Hepatocyte (in vitro differentiated cells): ENCODE measurements at regions not wholly inside any gene's neighbourhood (a gene's known extent, or its start where the extent isn't known, plus 50 kb on each side); places are given as distances from the start of the nearest gene placed in this dataset.

Experiments used
- DNase-seq: peaks from one replicate; pipeline ENCODE4 v3.0.0-alpha.2; 2016; ENCODE audit warnings: low spot score
- H2AFZ ChIP-seq: fragments of 200-600 bp; sonication (generic); 2 replicates; pipeline ENCODE4 v1.6.0; 2016; ENCODE audit warnings: antibody characterized with exemption, mild to moderate bottlenecking
- H3K27ac ChIP-seq: fragments of 200-600 bp; sonication (generic); 2 replicates; pipeline ENCODE4 v1.5.1; 2016; ENCODE audit warnings: mild to moderate bottlenecking
- H3K27me3 ChIP-seq: fragments of 200-600 bp; sonication (generic); 2 replicates; pipeline ENCODE4 v1.6.1; 2016
- H3K36me3 ChIP-seq: fragments of 200-600 bp; sonication (generic); replicated peaks from 2 replicates; pipeline ENCODE4 v1.5.1; 2016; ENCODE audit warnings: low read depth; ENCODE audit not compliant: insufficient read depth
- H3K4me1 ChIP-seq: fragments of 200-600 bp; sonication (generic); 2 replicates; pipeline ENCODE4 v1.5.1; 2016; ENCODE audit warnings: mild to moderate bottlenecking, moderate library complexity; ENCODE audit not compliant: insufficient read depth
- H3K4me2 ChIP-seq: fragments of 200-600 bp; sonication (generic); 2 replicates; pipeline ENCODE4 v1.6.0; 2016
- H3K4me3 ChIP-seq: fragments of 200-600 bp; sonication (generic); 2 replicates; pipeline ENCODE4 v1.5.1; 2016; ENCODE audit warnings: mild to moderate bottlenecking
- H3K79me2 ChIP-seq: fragments of 200-600 bp; sonication (generic); 2 replicates; pipeline ENCODE4 v1.6.0; 2017; ENCODE audit warnings: mild to moderate bottlenecking
- H3K9me2 ChIP-seq: fragments of 200-600 bp; sonication (generic); replicated peaks from 2 replicates; pipeline ENCODE4 v1.6.0; 2017; ENCODE audit warnings: mild to moderate bottlenecking; ENCODE audit not compliant: insufficient read depth
- H3K9me3 ChIP-seq: fragments of 200-600 bp; sonication (generic); 2 replicates; pipeline ENCODE4 v1.5.1; 2016; ENCODE audit warnings: low read depth, mild to moderate bottlenecking
- H4K20me1 ChIP-seq: fragments of 200-600 bp; sonication (generic); 2 replicates; pipeline ENCODE4 v1.6.0; 2016; ENCODE audit warnings: mild to moderate bottlenecking; ENCODE audit not compliant: insufficient read depth, poor library complexity, severe bottlenecking
- EZH2 ChIP-seq: fragments of 200-600 bp; sonication (generic); IDR thresholded peaks from 2 replicates; pipeline ENCODE4 v1.6.1; 2016; ENCODE audit warnings: antibody characterized with exemption, mild to moderate bottlenecking, borderline replicate concordance
- EZH2phosphoT487 ChIP-seq: fragments of 200-600 bp; sonication (generic); IDR thresholded peaks from one replicate; pipeline ENCODE4 v1.6.1; 2018; ENCODE audit warnings: antibody characterized with exemption, mild to moderate bottlenecking, low read depth, moderate library complexity; ENCODE audit not compliant: unreplicated experiment, severe bottlenecking
- WGBS: methylation state at CpG from one replicate; pipeline ENCODE4 v1.1.6; 2016; ENCODE audit warnings: low lambda C conversion rate; ENCODE audit errors: missing lambda C conversion rate; 5-methylcytosine and 5-hydroxymethylcytosine counted together
- TF ChIP-seq, protein P1 (sequence below): fragments of 200-600 bp; sonication (generic); IDR thresholded peaks from 2 replicates; pipeline ENCODE4 v1.5.1; 2016; ENCODE audit warnings: antibody characterized with exemption, mild to moderate bottlenecking; ENCODE audit not compliant: poor library complexity

DNA sequence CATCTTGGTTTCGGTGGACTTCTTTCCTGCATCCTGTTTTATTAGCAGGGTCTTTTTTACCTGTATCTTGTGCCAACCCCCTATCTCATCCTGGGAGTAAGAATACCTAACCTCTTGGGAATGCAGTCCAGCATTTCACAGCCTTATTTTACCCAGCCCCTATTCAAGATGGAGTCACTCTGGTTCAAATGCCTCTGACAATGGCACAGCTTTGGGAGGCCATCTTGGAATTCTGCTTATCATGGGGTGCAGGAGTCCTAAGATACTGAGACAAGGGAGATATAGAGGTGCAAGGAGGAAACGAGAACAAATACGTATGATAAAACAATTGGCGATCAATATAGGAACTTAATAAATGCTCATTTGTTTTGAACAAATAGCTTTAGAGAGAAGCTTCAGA lies 1682.2 kb upstream of the AGA start:
- no peak overlapping the region for H3K4me2 ChIP-seq
- H3K4me1 ChIP-seq, result no peaks in the 10 kb centered on the region
- TF ChIP-seq, protein P1, sequence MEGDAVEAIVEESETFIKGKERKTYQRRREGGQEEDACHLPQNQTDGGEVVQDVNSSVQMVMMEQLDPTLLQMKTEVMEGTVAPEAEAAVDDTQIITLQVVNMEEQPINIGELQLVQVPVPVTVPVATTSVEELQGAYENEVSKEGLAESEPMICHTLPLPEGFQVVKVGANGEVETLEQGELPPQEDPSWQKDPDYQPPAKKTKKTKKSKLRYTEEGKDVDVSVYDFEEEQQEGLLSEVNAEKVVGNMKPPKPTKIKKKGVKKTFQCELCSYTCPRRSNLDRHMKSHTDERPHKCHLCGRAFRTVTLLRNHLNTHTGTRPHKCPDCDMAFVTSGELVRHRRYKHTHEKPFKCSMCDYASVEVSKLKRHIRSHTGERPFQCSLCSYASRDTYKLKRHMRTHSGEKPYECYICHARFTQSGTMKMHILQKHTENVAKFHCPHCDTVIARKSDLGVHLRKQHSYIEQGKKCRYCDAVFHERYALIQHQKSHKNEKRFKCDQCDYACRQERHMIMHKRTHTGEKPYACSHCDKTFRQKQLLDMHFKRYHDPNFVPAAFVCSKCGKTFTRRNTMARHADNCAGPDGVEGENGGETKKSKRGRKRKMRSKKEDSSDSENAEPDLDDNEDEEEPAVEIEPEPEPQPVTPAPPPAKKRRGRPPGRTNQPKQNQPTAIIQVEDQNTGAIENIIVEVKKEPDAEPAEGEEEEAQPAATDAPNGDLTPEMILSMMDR, result no peak
- TF ChIP-seq EZH2 (no peak), EZH2phosphoT487 (no peak)
- no peaks in the 10 kb centered on the region for H3K79me2 ChIP-seq
- WGBS, result 98% methylated on average over 4 of the region's 4 CpGs
- H3K9me3 ChIP-seq, result no peaks in the 10 kb centered on the region
- H2AFZ ChIP-seq, result no peak overlapping the region
- no peak overlapping the region for H3K27ac ChIP-seq
- H3K9me2 ChIP-seq, result no peaks in the 10 kb centered on the region
- no peak for DNase-seq
- H3K36me3 ChIP-seq, result no peaks in the 10 kb centered on the region
- H4K20me1 ChIP-seq, result no peaks in the 10 kb centered on the region
- H3K4me3 ChIP-seq, result no peak overlapping the region
- H3K27me3 ChIP-seq, result no peaks in the 10 kb centered on the region

DNA sequence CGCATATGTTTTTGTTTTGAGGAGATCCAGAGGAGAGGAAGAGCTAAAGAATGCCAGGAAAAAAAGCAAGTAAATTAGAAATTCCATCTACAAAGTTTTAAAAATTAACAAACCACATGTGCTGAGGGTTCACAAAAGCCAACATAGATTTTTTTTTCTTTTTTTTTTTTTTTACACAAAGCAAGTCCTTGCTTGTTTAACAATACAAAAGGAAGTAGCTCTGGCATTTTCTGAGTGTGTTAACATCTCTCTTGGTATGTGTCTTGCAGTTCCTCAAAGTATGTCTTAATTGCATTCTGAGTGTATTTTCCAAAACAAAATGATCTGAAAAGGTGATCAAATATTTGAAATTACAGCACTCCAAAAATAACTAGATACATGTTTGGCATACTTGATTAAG lies 1682.7 kb upstream of the AGA start:
- no peak for TF ChIP-seq EZH2
- TF ChIP-seq, protein P1, result no peak
- no peak for TF ChIP-seq EZH2phosphoT487
- H3K4me1 ChIP-seq, result no peaks in the 10 kb centered on the region
- H3K4me3 ChIP-seq, result no peak overlapping the region
- H3K4me2 ChIP-seq, result no peak overlapping the region
- H3K27ac ChIP-seq, result no peak overlapping the region
- no peak overlapping the region for H2AFZ ChIP-seq
- H3K27me3 ChIP-seq, result no peaks in the 10 kb centered on the region
- DNase-seq, result no peak
- 67% methylated on average over 1 of the region's 1 CpG for WGBS
- H3K9me2 ChIP-seq, result no peaks in the 10 kb centered on the region
- H4K20me1 ChIP-seq, result no peaks in the 10 kb centered on the region
- no peaks in the 10 kb centered on the region for H3K9me3 ChIP-seq
- no peaks in the 10 kb centered on the region for H3K36me3 ChIP-seq
- no peaks in the 10 kb centered on the region for H3K79me2 ChIP-seq

DNA sequence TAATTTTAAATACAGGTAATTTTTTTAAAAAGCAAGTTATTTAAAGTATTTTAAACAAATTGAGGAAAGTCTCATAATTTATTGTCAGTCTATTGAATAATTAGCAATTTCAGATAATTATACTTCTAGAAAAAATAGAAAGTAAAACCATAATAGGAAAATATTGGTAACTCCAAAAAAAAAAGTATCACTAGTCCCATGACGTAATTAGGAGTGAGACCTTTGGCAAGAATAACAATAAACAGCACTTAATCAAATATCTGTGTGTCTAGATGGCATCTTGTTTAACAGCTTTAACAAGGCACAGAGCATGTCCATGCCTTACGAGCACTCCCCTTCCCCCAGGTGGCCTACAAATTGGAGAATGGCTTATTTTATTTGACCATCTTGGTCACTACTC lies 1683.6 kb upstream of the AGA start:
- Histone ChIP-seq H3K9me2 (no peaks in the 10 kb centered on the region), H4K20me1 (no peaks in the 10 kb centered on the region), H3K4me1 (no peaks in the 10 kb centered on the region), H3K27ac (no peak overlapping the region), H3K9me3 (no peaks in the 10 kb centered on the region), H3K27me3 (no peaks in the 10 kb centered on the region), H2AFZ (no peak overlapping the region), H3K79me2 (no peaks in the 10 kb centered on the region), H3K4me3 (no peak overlapping the region), H3K36me3 (no peaks in the 10 kb centered on the region), H3K4me2 (no peak overlapping the region)
- 55% methylated on average over 2 of the region's 2 CpGs for WGBS
- no peak for DNase-seq
- TF ChIP-seq EZH2phosphoT487, result no peak

DNA sequence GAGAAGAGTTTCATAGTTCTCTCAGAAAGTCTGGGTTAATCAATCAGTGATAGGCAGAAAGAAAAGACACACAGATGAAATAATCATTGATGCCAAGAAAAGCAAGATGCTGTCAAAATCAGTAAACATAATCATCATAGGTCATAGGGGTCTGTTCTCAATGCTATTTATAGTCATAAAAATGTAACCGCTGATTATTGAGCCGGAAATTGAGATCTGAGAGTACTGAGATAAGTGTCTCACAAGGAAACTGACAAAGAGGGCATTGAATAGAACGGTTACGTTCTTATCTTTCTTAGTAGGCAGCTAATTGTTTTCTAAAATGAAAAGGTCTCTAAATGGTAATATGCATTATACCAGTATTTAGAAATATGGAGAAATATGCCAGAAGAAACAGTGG lies 1686.1 kb upstream of the AGA start:
- WGBS, result 60% methylated on average over 4 of the region's 4 CpGs
- Histone ChIP-seq H3K9me3 (no peaks in the 10 kb centered on the region), H3K4me1 (no peaks in the 10 kb centered on the region), H3K27ac (no peak overlapping the region), H3K4me2 (no peak overlapping the region), H3K9me2 (no peaks in the 10 kb centered on the region), H3K36me3 (no peaks in the 10 kb centered on the region), H4K20me1 (no peaks in the 10 kb centered on the region), H3K4me3 (no peak overlapping the region), H2AFZ (no peak overlapping the region), H3K27me3 (no peaks in the 10 kb centered on the region), H3K79me2 (no peaks in the 10 kb centered on the region)
- DNase-seq, result no peak
- TF ChIP-seq, protein P1, result no peak
- TF ChIP-seq EZH2 (no peak), EZH2phosphoT487 (no peak)
